GM18520 (cell line): ENCODE measurements at regions not wholly inside any gene's neighbourhood (a gene's known extent, or its start where the extent isn't known, plus 50 kb on each side); places are given as distances from the start of the nearest gene placed in this dataset.

Source experiments
- ATAC-seq: cut with Tn5 transposase; IDR thresholded peaks from one replicate; pipeline ENCODE4 v1.9.1; 2021; ENCODE audit not compliant: unreplicated experiment

- ATAC-seq, result no peak
Observed at GRCh38 chr4:180698550-180699195, 1544.5 kb upstream of the TENM3 start.

DNA sequence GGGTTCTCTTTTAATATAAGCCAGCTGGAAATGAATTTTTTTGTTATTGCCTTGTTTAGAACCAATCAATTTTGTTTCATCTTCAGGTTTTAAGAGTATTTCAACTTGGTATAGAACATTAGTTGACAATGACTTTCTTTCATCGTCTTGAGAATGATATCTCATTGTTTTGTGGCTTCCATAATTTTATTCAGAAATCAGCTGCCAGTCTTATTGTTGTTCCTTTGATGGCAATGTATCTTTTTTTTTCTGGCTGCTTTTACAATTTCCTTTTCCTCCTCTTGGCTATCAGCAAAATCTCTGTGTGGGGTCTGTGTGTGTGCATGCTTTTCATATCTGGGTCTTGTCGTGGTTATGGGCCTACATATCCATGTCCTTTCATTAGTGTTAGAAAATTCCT, 1536.4 kb upstream of the TENM3 start:
- no peak for ATAC-seq

- no peak for ATAC-seq
Observed at GRCh38 chr4:180710628-180711337, 1532.4 kb upstream of the TENM3 start.

GRCh38 chr4:180717451-180718033, 1525.7 kb upstream of the TENM3 start:
- ATAC-seq, result no peak

DNA sequence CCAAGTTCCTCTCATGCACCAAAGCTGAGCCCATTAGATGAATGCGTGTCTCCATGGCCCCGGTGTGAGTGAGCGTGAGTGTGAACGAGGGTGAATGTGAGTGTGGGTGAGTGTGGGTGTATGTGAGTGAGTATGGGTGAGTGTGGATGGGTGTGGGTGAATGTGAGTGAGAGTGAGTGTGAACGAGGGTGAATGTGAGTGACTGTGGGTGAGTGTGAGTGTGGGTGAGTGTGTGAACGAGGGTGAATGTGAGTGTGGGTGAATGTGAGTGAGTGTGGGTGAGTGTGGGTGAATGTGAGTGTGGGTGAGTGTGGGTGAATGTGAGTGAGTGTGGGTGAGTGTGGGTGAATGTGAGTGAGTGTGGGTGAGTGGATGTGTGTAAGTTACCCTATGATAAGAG, 1521.8 kb upstream of the TENM3 start:
- no peak for ATAC-seq

- ATAC-seq, result no peak
Observed at GRCh38 chr4:180726611-180727010, 1516.6 kb upstream of the TENM3 start.

DNA sequence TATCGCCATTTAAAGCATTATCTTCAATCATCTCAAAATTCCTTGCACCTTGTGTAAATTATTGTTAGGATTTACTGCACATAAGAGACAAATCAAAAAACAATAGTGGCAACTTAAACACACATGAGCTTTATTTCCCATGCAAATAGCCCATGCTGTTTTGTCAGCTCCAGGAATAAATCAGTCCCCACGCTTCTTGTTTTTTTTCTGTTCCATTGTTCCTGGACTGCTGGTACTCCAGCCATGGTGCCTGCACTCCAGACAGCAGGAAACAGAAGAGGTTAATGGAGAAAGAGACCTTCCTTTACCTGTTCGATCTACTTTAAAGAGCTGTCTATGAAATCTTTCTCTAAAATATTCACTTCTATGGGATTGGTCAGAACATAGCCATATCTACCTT, 1515.7 kb upstream of the TENM3 start:
- ATAC-seq, result no peak

DNA sequence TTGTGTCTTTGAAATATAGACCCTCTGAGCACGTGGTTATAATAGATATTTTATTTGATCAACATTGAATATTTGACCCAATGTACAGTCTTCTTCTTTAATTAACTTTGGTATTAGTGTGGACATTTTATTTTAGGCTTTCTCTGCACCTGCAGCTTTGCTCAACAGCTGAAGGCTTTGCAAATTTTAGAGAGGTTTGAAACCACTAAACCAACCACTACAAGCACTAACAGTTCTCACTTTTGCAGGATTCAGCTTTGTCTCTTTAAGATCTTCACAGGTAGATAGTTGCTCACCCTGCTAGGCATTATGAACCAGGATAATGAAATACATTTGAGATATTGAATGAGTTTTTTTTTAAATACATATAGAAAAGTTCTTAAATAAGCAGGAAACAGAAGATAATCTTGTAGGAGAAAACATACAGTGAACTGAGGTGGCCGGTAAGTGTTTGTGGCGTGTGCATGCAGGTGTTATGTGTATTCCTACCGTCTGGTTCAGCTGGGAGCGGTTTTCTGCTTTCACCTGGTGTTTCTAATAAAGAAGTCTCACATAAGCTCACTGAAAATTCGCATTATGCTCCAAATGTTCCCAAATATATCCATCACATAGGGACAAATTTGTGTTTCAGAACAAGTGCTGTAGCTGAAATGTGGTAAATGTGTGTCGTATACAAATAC, 1508.3 kb upstream of the TENM3 start:
- no peak for ATAC-seq

DNA sequence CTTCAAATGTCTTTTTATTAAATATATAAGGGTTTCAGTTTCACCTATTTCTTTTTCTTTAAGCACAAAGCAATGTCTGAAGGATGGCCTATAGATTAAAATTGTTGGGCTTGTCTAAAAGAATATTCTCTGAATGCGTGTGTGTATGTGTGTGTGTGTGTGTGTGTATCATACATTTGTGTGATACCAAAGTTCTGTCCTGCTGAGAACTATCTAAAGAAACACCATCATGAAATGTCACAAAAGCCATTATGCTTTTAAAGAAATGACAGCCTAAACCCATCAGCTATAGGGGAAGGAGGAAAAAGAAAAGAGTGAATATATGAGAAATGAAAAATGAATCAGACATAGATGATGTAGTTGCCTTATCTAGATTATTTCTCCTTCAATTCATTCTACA, 1501.5 kb upstream of the TENM3 start:
- ATAC-seq, result no peak

- no peak for ATAC-seq
Observed at GRCh38 chr4:180745019-180745418, 1498.2 kb upstream of the TENM3 start.

DNA sequence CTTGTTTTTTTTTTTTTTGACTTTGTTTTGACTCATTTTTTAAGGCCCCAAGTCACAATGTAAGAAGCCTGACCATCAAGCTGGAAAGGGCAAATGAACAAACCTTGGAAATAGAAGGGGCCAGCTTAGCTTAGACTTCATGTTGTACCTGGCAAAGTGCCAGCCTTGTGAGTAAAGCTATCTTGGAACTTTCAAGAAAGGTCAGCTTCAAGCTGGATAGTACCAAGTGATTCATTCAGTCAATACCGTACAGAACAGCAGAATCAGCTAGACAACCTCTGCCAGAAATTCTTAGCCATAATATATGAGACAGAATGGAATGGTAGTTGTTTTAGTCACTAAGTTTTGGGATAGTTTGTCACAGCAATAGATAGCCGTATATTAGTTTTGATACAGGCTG, 1492.2 kb upstream of the TENM3 start:
- ATAC-seq, result no peak

- no peak for ATAC-seq
Observed at GRCh38 chr4:180757927-180758326, 1485.3 kb upstream of the TENM3 start.

DNA sequence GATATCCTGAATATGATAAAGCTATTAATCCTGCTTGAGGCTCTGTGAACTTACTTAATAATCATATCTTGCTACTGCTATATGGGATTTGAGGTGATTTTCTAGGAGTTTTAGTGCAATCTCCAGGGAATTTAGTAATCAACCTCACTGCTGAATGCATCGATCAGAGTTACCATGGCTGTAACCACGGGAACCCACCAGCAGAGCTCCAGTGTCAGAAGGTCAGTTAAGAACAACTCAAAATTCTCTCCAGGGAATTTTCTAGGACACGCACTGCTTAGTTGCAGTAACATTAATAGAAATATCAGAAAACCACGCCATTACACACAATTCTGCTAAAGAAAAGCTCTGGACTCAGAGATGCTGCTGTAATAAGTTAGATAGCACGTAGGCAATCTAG, 1477.2 kb upstream of the TENM3 start:
- no peak for ATAC-seq

DNA sequence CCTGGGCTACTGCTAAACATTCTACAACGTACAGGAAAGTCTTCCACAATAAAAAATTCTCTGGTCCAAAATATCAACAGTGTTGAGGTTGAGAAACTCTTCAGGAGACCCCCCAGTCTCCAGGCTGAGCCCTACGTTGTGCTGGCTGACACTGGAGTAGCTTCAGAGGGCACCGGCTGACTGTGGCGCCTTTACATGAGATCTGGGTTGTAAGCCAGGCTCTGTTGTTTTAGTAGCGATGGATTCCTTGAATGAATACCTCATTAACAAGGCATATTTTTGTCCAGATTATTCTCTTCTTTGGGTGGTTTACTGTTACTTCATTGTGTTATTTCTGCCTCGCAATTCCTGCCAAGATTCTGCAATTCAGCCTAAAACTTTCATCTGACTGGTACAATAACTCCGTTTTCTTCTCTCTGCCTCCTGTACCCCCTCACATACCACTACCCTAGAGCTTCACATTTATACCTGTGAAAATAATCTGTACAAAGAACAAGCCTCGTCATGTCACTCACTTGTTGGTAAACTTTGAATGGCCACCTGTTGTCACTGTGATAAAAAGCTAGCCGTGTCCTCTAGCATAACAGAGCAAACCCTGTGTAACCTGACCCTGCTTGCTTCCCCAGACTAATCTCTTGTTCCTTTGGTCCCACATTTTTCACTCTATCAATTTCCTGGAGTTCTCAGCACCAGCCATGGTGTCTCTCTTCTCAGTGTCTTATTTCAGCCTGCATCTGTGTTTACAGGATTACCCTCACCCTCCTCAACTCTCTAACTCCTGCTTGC, 1476.1 kb upstream of the TENM3 start:
- no peak for ATAC-seq

DNA sequence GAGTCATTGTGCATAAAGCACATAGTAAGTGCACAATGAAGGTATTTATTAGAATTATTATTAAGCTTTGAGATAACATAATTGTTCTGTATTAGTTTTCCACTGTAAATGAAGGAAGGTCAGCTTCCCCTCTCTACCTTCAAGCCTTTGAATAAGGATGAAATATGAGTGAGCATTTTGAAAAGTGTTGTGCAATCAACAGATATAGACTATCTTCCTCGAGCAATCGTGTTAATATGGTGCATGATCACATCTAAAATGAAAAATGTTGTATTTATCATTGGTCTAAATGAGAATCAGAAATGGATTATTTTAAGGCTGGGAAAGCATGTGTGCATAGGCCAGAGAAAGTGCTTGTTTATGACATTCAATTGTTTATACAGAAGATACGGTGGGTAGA, 1474.6 kb upstream of the TENM3 start:
- ATAC-seq, result no peak

DNA sequence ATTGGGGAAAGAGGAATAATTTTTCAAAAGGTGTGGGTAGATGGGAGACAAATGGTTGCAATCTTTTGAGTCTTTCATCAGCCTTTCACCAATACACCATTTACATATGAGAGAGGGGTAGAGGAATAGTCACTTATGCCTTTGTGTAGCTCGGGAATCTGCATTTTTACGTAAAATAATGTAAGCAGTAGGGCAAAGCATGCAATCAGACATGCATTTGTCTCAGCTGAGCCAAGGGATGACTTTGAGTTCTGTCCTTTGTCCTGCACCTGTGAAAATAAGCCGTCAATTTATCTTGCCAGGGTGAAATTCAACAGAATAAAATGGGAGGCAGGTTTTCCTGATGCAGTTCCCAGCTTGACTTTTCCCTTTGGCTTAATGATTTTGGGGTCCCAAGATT, 1473.4 kb upstream of the TENM3 start:
- ATAC-seq, result no peak

GRCh38 chr4:180770265-180770664, 1472.9 kb upstream of the TENM3 start:
- no peak for ATAC-seq

GRCh38 chr4:180784940-180785339, 1458.3 kb upstream of the TENM3 start:
- ATAC-seq, result no peak

DNA sequence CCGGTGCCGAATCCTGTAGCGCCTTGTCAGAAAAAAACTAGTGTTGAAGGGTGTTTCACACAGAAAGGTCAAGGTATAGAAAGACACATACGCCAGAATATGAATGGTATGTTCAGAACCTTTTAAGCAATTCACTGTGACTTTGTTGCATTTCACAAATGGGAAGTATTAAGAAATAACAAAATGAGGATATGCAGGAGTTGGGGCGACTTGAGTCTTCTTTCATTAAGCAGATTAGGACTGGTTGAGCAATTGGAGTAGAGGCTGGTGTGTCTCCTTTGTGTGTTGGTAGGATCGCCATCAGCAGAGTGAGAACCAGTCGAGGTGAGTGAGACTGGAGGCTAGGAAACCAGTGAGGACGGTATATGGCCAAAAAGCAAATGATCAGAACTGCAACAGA, 1454.5 kb upstream of the TENM3 start:
- ATAC-seq, result no peak

GRCh38 chr4:180789929-180790328, 1453.3 kb upstream of the TENM3 start:
- ATAC-seq, result no peak

- ATAC-seq, result no peak
Observed at GRCh38 chr4:180790471-180790870, 1452.7 kb upstream of the TENM3 start.
